K562 (cell line): ENCODE measurements at regions not wholly inside any gene's neighbourhood (a gene's known extent, or its start where the extent isn't known, plus 50 kb on each side); places are given as distances from the start of the nearest gene placed in this dataset.

ENCODE experiments used
- ATAC-seq: fragments of 200-7000 bp; cut with Tn5 transposase; 3 replicates; pipeline ENCODE4 v1.9.1; 2020; ENCODE audit warnings: moderate library complexity
- BruUV-seq: library from RNA; stranded (reverse); fragments of 400-500 nt; replicated peaks from 2 replicates; lab custom pipeline; 2021; lab: Mats Ljungman, UMichigan
- CTCF ChIA-PET: fragments of 300-600 bp; formaldehyde crosslinking; extraction: SDS; loops from one replicate; lab custom pipeline; 2021; ENCODE audit warnings: low intra/inter-chr PET ratio; lab: Yijun Ruan, JAX
- POLR2A ChIA-PET: fragments of 300-600, 350-650 bp; sonication (Branson Sonifier 250); formaldehyde crosslinking; extraction: SDS; loops from one replicate; lab custom pipeline; 2021; ENCODE audit warnings: antibody characterized with exemption, inconsistent platforms; lab: Yijun Ruan, JAX
- DNase-seq, 4 experiments: peaks; one replicate each; pipeline versions ENCODE4 v3.0.0 to v3.0.0-alpha.2; 2011 to 2018; ENCODE audit warnings: low spot score in 3 of 4, mixed read lengths in 3 of 4; ENCODE audit errors: extremely low read depth in 1 of 4
- FAIRE-seq: peaks from 2 replicates; lab custom pipeline; 2011; peaks lifted over from hg19 to GRCh38; lab: Jason Lieb, UNC
- H2AFZ ChIP-seq: 2 replicates; pipeline ENCODE4 v1.6.0; 2011; ENCODE audit warnings: low read depth, low read length, control low read depth, inconsistent platforms
- H3K27ac ChIP-seq: fragments of 200-600 bp; 3 replicates; pipeline ENCODE4 v1.8.0; 2011; ENCODE audit warnings: low read depth, mild to moderate bottlenecking, control low read depth, inconsistent platforms, low read length, moderate library complexity, mixed read lengths; ENCODE audit errors: extremely low read depth
- H3K27me3 ChIP-seq, 2 experiments: fragments of 300-600 bp in 1 of 2; 2 replicates in 1 of 2; 3 replicates in 1 of 2; pipeline versions ENCODE4 v1.6.0 to v1.8.0; 2011; ENCODE audit warnings: inconsistent platforms in 2 of 2, low read length in 2 of 2, mild to moderate bottlenecking in 1 of 2, mixed read lengths in 1 of 2, moderate library complexity in 1 of 2; ENCODE audit not compliant: control insufficient read depth in 2 of 2, insufficient read depth in 2 of 2
- H3K36me3 ChIP-seq: fragments of 300-600 bp; 3 replicates; pipeline ENCODE4 v1.8.0; 2011; ENCODE audit warnings: mild to moderate bottlenecking, low read length, inconsistent platforms; ENCODE audit not compliant: control insufficient read depth, insufficient read depth
- H3K4me1 ChIP-seq, 2 experiments: fragments of 200-600 bp in 1 of 2; replicated peaks in 1 of 2; 2 replicates in 1 of 2; 3 replicates in 1 of 2; pipeline versions ENCODE4 v1.5.1 to v1.8.0; 2011; ENCODE audit warnings: inconsistent platforms in 2 of 2, low read length in 2 of 2, mild to moderate bottlenecking in 1 of 2, mixed read lengths in 1 of 2, moderate library complexity in 1 of 2; ENCODE audit not compliant: control insufficient read depth in 2 of 2, insufficient read depth in 2 of 2
- H3K4me2 ChIP-seq: 2 replicates; pipeline ENCODE4 v1.6.1; 2011; ENCODE audit warnings: low read length, control low read depth, inconsistent platforms, mixed read lengths; ENCODE audit not compliant: insufficient read depth
- H3K4me3 ChIP-seq: fragments of 200-600 bp; sonication (generic), shearing (Covaris generic); 2 replicates; pipeline ENCODE4 v1.5.1; 2016; ENCODE audit warnings: control low read depth, inconsistent platforms
- H3K79me2 ChIP-seq: fragments of 200-600 bp; 3 replicates; pipeline ENCODE4 v1.8.0; 2011; ENCODE audit warnings: low read length, inconsistent platforms; ENCODE audit not compliant: control insufficient read depth, insufficient read depth
- H3K9ac ChIP-seq, 2 experiments: 2 replicates each; pipeline versions ENCODE4 v1.6.0 to v1.6.1; 2011; ENCODE audit warnings: low read depth in 2 of 2, low read length in 2 of 2, control low read depth in 1 of 2, inconsistent platforms in 1 of 2, mild to moderate bottlenecking in 1 of 2, mixed read lengths in 1 of 2; ENCODE audit not compliant: insufficient read depth in 1 of 2
- H3K9me1 ChIP-seq: one replicate; pipeline ENCODE4 v1.6.0; 2011; ENCODE audit warnings: inconsistent platforms, mild to moderate bottlenecking, low read length, moderate library complexity; ENCODE audit not compliant: control insufficient read depth, insufficient read depth
- H3K9me3 ChIP-seq: replicated peaks from 2 replicates; pipeline ENCODE4 v1.5.1; 2011; ENCODE audit warnings: low read depth, low read length, inconsistent platforms; ENCODE audit not compliant: control insufficient read depth, insufficient read depth
- H4K20me1 ChIP-seq: replicated peaks from 2 replicates; pipeline ENCODE4 v1.6.1; 2011; ENCODE audit warnings: low read length, inconsistent platforms, mixed read lengths; ENCODE audit not compliant: control insufficient read depth, insufficient read depth
- HEY1 ChIP-seq: fragments of 250-450 bp; sonication (Bioruptor Pico); IDR thresholded peaks from 2 replicates; pipeline ENCODE4 v1.5.0; 2020; ENCODE audit warnings: mild to moderate bottlenecking, moderate library complexity, borderline replicate concordance
- RFX1 ChIP-seq: fragments of 450-650 bp; IDR thresholded peaks from 2 replicates; pipeline ENCODE4 v1.6.1; 2016; ENCODE audit warnings: mild to moderate bottlenecking, moderate library complexity
- SP1 ChIP-seq: sonication (generic); formaldehyde crosslinking; IDR thresholded peaks from 2 replicates; pipeline ENCODE4 v1.8.1; 2022; ENCODE audit warnings: mild to moderate bottlenecking, missing genetic modification reagents
- ZBTB8A ChIP-seq: fragments of 450-650 bp; IDR thresholded peaks from 2 replicates; pipeline ENCODE4 v1.6.1; 2018; ENCODE audit warnings: mild to moderate bottlenecking, moderate library complexity; ENCODE audit not compliant: partially characterized antibody
- in situ Hi-C: fragments of 300-500 bp; cut with MboI; formaldehyde crosslinking; loops from 4 replicates; pipeline ENCODE4 v1.15.0; 2018; ENCODE audit warnings: inconsistent platforms, mixed read lengths
- intact Hi-C: fragments of 100-400 bp; cut with micrococcal nuclease; formaldehyde crosslinking; loops from 2 replicates; pipeline ENCODE4 v1.14.2; 2022
- TF ChIP-seq, protein P1 (sequence below): fragments of 250-450 bp; sonication (Bioruptor Pico); IDR thresholded peaks from 2 replicates; pipeline ENCODE4 v1.5.0; 2020; ENCODE audit warnings: mild to moderate bottlenecking
- TF ChIP-seq, protein P2 (sequence below): sonication (generic); formaldehyde crosslinking; IDR thresholded peaks from 2 replicates; pipeline ENCODE4 v1.4.0; 2020; ENCODE audit warnings: mild to moderate bottlenecking, missing genetic modification reagents

DNA sequence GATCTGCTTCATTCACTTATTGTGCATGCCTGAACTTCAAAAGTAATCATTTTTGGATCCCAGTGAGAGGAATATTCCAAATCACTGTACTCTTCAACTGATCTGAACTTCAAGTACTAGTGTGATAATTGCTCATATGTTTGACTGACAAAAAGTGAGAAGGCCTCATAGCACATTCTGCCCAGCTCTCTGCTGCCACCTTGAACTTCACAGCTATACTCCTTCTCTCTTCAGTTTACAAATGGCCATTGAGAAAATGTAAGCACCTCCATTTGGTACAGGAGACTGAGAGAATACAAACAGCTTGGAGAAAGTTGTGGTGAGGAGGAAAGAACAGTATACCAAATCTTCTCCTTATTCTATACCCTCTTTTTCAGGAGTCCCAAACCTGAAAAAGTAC is 946.0 kb upstream of the CHAC2 start:
- FAIRE-seq: no peak
- Histone ChIP-seq H3K4me2 (no peak overlapping the region), H3K9me1 (no peaks in the 10 kb centered on the region), H2AFZ (no peak overlapping the region), H3K9me3 (no peaks in the 10 kb centered on the region), H3K4me1 (no peaks in the 10 kb centered on the region), H3K27me3 (no peaks in the 10 kb centered on the region), H4K20me1 (no peaks in the 10 kb centered on the region), H3K36me3 (no peaks in the 10 kb centered on the region), H3K4me3 (no peak overlapping the region), H3K9ac (no peak overlapping the region), H3K79me2 (no peaks in the 10 kb centered on the region), H3K27ac (no peak overlapping the region)
- ChIA-PET CTCF (no interaction called here), POLR2A (interaction anchor here (0.6 kb wide), 1 partner anchor 961 kb away, joined by 3 read pairs; no protein-coding TSS in a partner anchor)
- DNase-seq: no peak
- TF ChIP-seq HEY1 (CRISPR knock-in tag): no peak
- TF ChIP-seq, protein P1, sequence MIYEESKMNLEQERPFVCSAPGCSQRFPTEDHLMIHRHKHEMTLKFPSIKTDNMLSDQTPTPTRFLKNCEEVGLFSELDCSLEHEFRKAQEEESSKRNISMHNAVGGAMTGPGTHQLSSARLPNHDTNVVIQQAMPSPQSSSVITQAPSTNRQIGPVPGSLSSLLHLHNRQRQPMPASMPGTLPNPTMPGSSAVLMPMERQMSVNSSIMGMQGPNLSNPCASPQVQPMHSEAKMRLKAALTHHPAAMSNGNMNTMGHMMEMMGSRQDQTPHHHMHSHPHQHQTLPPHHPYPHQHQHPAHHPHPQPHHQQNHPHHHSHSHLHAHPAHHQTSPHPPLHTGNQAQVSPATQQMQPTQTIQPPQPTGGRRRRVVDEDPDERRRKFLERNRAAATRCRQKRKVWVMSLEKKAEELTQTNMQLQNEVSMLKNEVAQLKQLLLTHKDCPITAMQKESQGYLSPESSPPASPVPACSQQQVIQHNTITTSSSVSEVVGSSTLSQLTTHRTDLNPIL (CRISPR knock-in tag): no peak
- no peak for TF ChIP-seq RFX1
- no peak for TF ChIP-seq ZBTB8A
- TF ChIP-seq, protein P2, sequence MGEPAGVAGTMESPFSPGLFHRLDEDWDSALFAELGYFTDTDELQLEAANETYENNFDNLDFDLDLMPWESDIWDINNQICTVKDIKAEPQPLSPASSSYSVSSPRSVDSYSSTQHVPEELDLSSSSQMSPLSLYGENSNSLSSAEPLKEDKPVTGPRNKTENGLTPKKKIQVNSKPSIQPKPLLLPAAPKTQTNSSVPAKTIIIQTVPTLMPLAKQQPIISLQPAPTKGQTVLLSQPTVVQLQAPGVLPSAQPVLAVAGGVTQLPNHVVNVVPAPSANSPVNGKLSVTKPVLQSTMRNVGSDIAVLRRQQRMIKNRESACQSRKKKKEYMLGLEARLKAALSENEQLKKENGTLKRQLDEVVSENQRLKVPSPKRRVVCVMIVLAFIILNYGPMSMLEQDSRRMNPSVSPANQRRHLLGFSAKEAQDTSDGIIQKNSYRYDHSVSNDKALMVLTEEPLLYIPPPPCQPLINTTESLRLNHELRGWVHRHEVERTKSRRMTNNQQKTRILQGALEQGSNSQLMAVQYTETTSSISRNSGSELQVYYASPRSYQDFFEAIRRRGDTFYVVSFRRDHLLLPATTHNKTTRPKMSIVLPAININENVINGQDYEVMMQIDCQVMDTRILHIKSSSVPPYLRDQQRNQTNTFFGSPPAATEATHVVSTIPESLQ (CRISPR knock-in tag): no peak
- TF ChIP-seq SP1 (CRISPR knock-in tag): no peak
- ATAC-seq: no peak
- no TSS peak for BruUV-seq
- in situ Hi-C loops (no loop called here), intact Hi-C loops (no loop called here)
